GM18858 (cell line): ENCODE measurements at regions not wholly inside any gene's neighbourhood (a gene's known extent, or its start where the extent isn't known, plus 50 kb on each side); places are given as distances from the start of the nearest gene placed in this dataset.
"Not testable (repeated sequence)": the region's sequence is repeated elsewhere in the genome, so short reads cannot be mapped to it uniquely, and the experiment has no call there.

ENCODE experiments used
- ATAC-seq: cut with Tn5 transposase; IDR thresholded peaks from one replicate; pipeline ENCODE4 v1.9.1; 2021; ENCODE audit not compliant: unreplicated experiment

GRCh38 chr10:62935022-62935421, 118.9 kb upstream of the EGR2 start:
- ATAC-seq = no peak

- ATAC-seq = no peak
These were observed 118.1 kb upstream of the EGR2 start for GRCh38 chr10:62934258-62934657.

GRCh38 chr10:62928763-62929162, 112.6 kb upstream of the EGR2 start:
- ATAC-seq = not testable (repeated sequence)

- no peak for ATAC-seq
These were observed 110.2 kb upstream of the EGR2 start for GRCh38 chr10:62926407-62926806.

- ATAC-seq = no peak
These were observed 108.2 kb upstream of the EGR2 start for GRCh38 chr10:62924344-62924748.

- no peak for ATAC-seq
These were observed 103.6 kb upstream of the EGR2 start for GRCh38 chr10:62919776-62920175.

- ATAC-seq = peak; percentile 42
These were observed 101.5 kb upstream of the EGR2 start for GRCh38 chr10:62917475-62918238.

GRCh38 chr10:62916141-62916603, 100.0 kb upstream of the EGR2 start:
- ATAC-seq = no peak

GRCh38 chr10:62915158-62915557, 99.0 kb upstream of the EGR2 start:
- ATAC-seq = no peak

GRCh38 chr10:62912086-62912485, 95.9 kb upstream of the EGR2 start:
- peak; percentile 36 for ATAC-seq

- ATAC-seq = no peak
These were observed 95.2 kb upstream of the EGR2 start for GRCh38 chr10:62911210-62911963.

- peak; percentile 81 for ATAC-seq
These were observed 91.5 kb upstream of the EGR2 start for GRCh38 chr10:62907470-62908212.

GRCh38 chr10:62904281-62904875, 88.2 kb upstream of the EGR2 start:
- ATAC-seq = no peak

GRCh38 chr10:62903828-62904227, 87.7 kb upstream of the EGR2 start:
- no peak for ATAC-seq

- no peak for ATAC-seq
These were observed 84.8 kb upstream of the EGR2 start for GRCh38 chr10:62900829-62901571.

GRCh38 chr10:62899311-62899710, 83.1 kb upstream of the EGR2 start:
- ATAC-seq = no peak

GRCh38 chr10:62895063-62895462, 78.9 kb upstream of the EGR2 start:
- no peak for ATAC-seq

- ATAC-seq = no peak
These were observed 78.0 kb upstream of the EGR2 start for GRCh38 chr10:62894156-62894555.

- no peak for ATAC-seq
These were observed 76.9 kb upstream of the EGR2 start for GRCh38 chr10:62893036-62893435.

- no peak for ATAC-seq
These were observed 74.2 kb upstream of the EGR2 start for GRCh38 chr10:62890395-62890794.
